GM18498 (cell line): ENCODE measurements at regions not wholly inside any gene's neighbourhood (a gene's known extent, or its start where the extent isn't known, plus 50 kb on each side); places are given as distances from the start of the nearest gene placed in this dataset.

Experiments used
- ATAC-seq: cut with Tn5 transposase; IDR thresholded peaks from one replicate; pipeline ENCODE4 v1.9.1; 2021; ENCODE audit warnings: mild to moderate bottlenecking, moderate library complexity; ENCODE audit not compliant: unreplicated experiment

DNA sequence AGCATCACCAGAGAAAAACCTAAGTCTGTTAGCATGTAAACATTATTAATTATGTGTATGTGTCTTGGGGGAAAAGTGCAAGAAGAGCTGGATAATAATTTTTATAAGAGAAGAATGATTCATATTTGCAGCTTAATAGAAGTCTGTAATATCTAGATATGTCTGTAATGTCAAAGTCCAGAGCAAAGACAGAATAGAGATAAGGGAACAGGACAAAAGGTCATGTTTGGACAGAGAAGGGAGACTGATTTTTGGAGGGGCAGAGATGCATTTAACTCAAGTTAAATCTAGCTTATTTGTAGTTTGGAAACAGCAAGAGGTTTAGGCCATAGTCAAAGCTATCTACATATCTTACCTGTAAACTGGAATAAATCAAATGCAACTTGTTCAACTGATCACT, 61.2 kb downstream of the MAGED1 start:
- ATAC-seq, result no peak

DNA sequence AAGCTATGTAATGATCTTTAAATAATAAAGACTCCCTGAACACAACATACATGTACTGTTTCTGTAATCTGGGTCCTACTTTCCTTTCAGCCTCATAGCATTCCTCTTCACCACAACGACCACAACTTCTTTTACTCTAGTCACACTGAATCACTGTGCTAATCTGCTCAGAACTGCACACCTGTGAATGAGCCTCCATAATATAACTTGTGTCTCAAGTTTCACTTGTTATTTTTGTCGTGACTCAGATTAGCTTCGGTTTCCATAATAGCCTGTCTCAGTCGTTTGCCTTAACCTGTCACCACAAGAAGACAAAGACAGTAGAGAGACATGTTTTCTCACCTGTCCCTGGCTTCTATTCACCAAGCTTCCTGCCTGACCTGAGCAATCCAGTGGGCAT, 61.8 kb downstream of the MAGED1 start:
- ATAC-seq, result peak; percentile 99

DNA sequence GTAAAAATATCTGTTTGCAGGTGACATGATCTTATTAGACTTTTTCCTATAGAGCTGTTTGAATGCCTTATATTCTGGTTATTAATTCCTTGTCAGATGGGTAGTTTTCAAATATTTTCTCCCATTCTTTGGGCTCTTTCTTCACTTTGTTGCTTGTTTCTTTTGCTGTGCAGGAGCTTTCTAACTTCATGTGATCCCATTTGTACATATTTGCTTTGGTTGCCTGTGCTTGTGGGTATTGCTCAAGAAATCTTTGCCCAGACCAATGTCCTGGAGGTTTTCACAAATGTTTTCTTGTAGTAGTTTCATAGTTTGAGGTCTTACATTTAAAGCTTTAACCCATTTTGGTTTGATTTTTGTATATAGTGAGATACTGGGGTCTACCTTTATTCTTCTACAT, 63.0 kb downstream of the MAGED1 start:
- ATAC-seq, result no peak

DNA sequence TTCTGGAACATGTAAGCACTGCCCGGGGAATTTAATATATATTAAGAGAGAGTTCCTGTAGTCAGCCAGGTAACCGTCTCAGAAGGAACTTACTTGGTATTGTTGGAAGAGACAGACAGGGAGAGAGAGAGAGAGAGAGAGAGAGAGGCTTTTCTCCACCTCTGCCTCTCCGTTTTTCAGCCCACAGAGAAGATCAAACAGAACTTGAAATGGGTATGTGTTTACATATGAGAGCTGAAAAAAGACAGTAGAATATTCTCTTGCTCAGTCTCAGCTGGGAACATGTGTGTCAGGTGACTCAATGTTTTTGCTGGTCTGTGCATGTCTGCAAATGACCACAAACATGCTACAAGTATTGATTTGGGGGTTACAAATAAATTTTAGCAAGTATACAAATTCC, 81.9 kb downstream of the MAGED1 start:
- ATAC-seq, result no peak

DNA sequence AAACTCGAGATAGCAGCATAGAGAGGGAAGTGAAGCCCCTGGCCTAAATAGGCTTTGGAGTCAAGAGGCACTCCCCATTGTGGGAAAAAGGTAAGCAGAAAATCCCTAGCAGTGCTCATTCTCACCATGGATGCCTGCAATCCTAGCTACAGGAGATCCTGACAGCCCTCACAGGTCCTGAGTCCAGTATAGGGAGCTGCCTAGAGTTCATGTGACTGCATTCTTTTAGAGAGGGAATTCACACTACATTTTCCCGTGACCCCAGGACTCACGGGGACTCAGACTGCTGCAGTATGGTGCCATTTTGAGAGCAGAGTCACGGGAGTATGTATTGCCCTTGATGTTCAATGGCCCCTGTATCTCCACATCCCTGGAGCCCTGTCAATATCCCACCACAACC, 82.4 kb downstream of the MAGED1 start:
- no peak for ATAC-seq

DNA sequence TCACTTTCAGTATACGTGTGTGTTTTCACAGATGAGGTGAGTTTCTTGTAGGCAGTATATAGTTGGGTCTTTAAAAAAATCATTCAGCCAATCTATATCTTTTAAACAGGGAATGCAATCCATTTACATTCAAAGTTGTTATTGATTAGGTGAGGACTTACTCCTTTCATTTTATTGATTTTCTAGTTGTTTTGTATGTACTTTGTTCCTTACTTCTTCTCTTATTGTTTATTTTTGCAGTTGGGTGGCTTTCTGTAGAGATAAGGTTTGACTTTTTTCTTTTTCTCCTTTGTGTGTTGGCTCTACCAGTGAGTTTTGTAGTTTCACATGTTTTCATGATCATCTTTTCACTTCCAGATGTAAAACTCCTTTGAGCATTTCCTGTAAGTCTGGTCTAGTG, 83.1 kb downstream of the MAGED1 start:
- no peak for ATAC-seq
